ENCODE measurements at regions not wholly inside any gene's neighbourhood (a gene's known extent, or its start where the extent isn't known, plus 50 kb on each side); places are given as distances from the start of the nearest gene placed in this dataset.

DNA sequence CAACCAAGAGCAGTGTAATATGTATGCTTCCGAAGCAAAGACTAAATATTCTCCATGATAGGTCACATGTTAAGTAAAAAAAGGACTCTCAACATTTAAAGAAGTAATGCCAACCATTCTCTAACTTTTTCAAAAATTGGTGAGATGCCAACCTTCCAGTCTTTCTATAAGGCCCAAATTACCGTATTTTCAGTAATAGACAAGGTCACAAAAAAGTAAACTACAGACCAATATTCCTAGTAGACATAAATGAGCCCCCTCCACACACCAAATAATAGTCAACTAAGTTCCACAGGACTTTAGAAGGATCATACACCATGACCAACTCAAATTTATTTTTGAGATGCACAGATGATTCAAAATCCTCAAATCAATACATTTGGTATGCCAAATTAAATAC is 867.4 kb downstream of the TMEM121 start:
- no peak overlapping the region for H2BK15ac ChIP-seq (ENCODE audit: low read length)
- peaks cover 61 to 76% of the 10 kb centered on the region in 2 experiments for H3K9me3 ChIP-seq (ENCODE audit: insufficient read depth in 2 of 2, low read depth in 1 of 2, low read length in 1 of 2)

More for the DNA sequence above, 867.4 kb downstream of the TMEM121 start:
- no peak overlapping the region for H2BK120ac ChIP-seq (replicated peaks; ENCODE audit: low read depth, low read length)
- H2BK12ac ChIP-seq (ENCODE audit: low read depth, low read length): no peak overlapping the region
- H3K23ac ChIP-seq (ENCODE audit: insufficient read length): no peak overlapping the region
- no peak overlapping the region for H3K27ac ChIP-seq (ENCODE audit: low read depth, low read length)
- WGBS, 2 experiments (ENCODE audit: extremely low coverage in 1 of 2, insufficient coverage in 1 of 2, insufficient read length in 1 of 2, insufficient replicate concordance in 2 of 2, low coverage in 1 of 2, low lambda C conversion rate in 2 of 2, missing lambda C conversion rate in 1 of 2): 77% methylated on average over 2 of the region's 2 CpGs; no CpG with 5 or more reads in 1 of the 2 experiments
- no peak overlapping the region for H3K4ac ChIP-seq (replicated peaks; ENCODE audit: insufficient read length, low read depth, low read length)
- no peaks in the 10 kb centered on the region for H3K23me2 ChIP-seq (ENCODE audit: low read depth, low read length)
- no peak overlapping the region for H4K5ac ChIP-seq (ENCODE audit: insufficient read length, low read depth, low read length)
- CTCF ChIA-PET (ENCODE audit: partially characterized antibody): no interaction called here
- no peak overlapping the region for H2AK5ac ChIP-seq (ENCODE audit: low read depth, low read length)
- no peak overlapping the region for H3K14ac ChIP-seq (ENCODE audit: insufficient read length)
- H3K27me3 ChIP-seq (replicated peaks in 1 of 4; ENCODE audit: control insufficient read depth in 3 of 4, extremely low read depth in 1 of 4, insufficient read depth in 3 of 4, low read length in 3 of 4): no peaks in the 10 kb centered on the region
- H4K8ac ChIP-seq (ENCODE audit: extremely low read depth, insufficient read depth, low read length): no peak overlapping the region
- H3K4me1 ChIP-seq (replicated peaks in 1 of 4; ENCODE audit: control insufficient read depth in 3 of 4, insufficient read depth in 4 of 4, low read length in 3 of 4): no peaks in the 10 kb centered on the region
- H2AFZ ChIP-seq (ENCODE audit: low read length): no peak overlapping the region
- H2BK20ac ChIP-seq (ENCODE audit: low read length): no peak overlapping the region
- no peaks in the 10 kb centered on the region for H3K36me3 ChIP-seq (ENCODE audit: control insufficient read depth in 2 of 4, insufficient read depth in 4 of 4, low read length in 3 of 4)
- no peaks in the 10 kb centered on the region for H3K79me2 ChIP-seq (ENCODE audit: control insufficient read depth in 1 of 2, insufficient read depth in 2 of 2, low read length in 2 of 2)
- no peak overlapping the region for H3K18ac ChIP-seq (ENCODE audit: extremely low read depth, low read length)
- H3K79me1 ChIP-seq (ENCODE audit: low read depth, low read length): no peaks in the 10 kb centered on the region
- no peak overlapping the region for H3K4me3 ChIP-seq (ENCODE audit: extremely low read depth in 1 of 4, insufficient read depth in 2 of 4, low read depth in 3 of 4, low read length in 4 of 4)
- DNase-seq (ENCODE audit: low read depth in 1 of 2, low spot score in 2 of 2) (no peak), FAIRE-seq (no peak)
- no peaks in the 10 kb centered on the region for H4K20me1 ChIP-seq (replicated peaks in 1 of 2; ENCODE audit: control insufficient read depth in 1 of 2, insufficient read depth in 2 of 2, low read length in 2 of 2)
- no peak overlapping the region for H3K56ac ChIP-seq (replicated peaks; ENCODE audit: insufficient read length, low read depth, low read length)
- H4K91ac ChIP-seq (replicated peaks; ENCODE audit: insufficient read length, low read length): no peak overlapping the region
- no peak for TF ChIP-seq GTF2F1 (IDR thresholded peaks at IDR 0.05; ENCODE audit: borderline replicate concordance, low read depth, low read length)
- TF ChIP-seq MAFK (IDR thresholded peaks at IDR 0.05; ENCODE audit: low read depth, low read length): no peak
- no peak for TF ChIP-seq KDM4A (IDR thresholded peaks at IDR 0.05; ENCODE audit: low read depth, low read length, severe bottlenecking)
- no peak for TF ChIP-seq NRF1 (IDR thresholded peaks at IDR 0.05; ENCODE audit: low read depth, low read length)
- no peak for TF ChIP-seq EZH2 (IDR thresholded peaks at IDR 0.05; ENCODE audit: low read depth, low read length, severe bottlenecking)
- no peak for TF ChIP-seq TEAD4 (IDR thresholded peaks at IDR 0.05; ENCODE audit: low read depth, low read length)
- no peak for TF ChIP-seq KDM5A (IDR thresholded peaks at IDR 0.05; ENCODE audit: low read length)
- no peak for TF ChIP-seq HDAC6 (IDR thresholded peaks at IDR 0.05; ENCODE audit: low read depth, low read length)
- no peak for TF ChIP-seq JUN (IDR thresholded peaks at IDR 0.05; ENCODE audit: low read depth, low read length)
- no peak for TF ChIP-seq CBX5 (IDR thresholded peaks at IDR 0.05; ENCODE audit: low read depth, low read length)
- no peak for TF ChIP-seq POLR2A (IDR thresholded peaks at IDR 0.05; ENCODE audit: control extremely low read depth in 1 of 2, low read depth in 2 of 2, low read length in 2 of 2)
- H2BK5ac ChIP-seq (ENCODE audit: low read depth, low read length): no peak overlapping the region
- H3K9ac ChIP-seq (replicated peaks in 1 of 4; ENCODE audit: extremely low read depth in 1 of 4, low read depth in 3 of 4, low read length in 3 of 4): no peak overlapping the region
- H3K4me2 ChIP-seq (ENCODE audit: insufficient read depth in 1 of 2, low read depth in 2 of 2, low read length in 2 of 2): no peak overlapping the region
- POLR2A ChIA-PET (ENCODE audit: partially characterized antibody): no interaction called here

Data from H1 (cell line).